ENCODE measurements at regions not wholly inside any gene's neighbourhood (a gene's known extent, or its start where the extent isn't known, plus 50 kb on each side); places are given as distances from the start of the nearest gene placed in this dataset.

DNA sequence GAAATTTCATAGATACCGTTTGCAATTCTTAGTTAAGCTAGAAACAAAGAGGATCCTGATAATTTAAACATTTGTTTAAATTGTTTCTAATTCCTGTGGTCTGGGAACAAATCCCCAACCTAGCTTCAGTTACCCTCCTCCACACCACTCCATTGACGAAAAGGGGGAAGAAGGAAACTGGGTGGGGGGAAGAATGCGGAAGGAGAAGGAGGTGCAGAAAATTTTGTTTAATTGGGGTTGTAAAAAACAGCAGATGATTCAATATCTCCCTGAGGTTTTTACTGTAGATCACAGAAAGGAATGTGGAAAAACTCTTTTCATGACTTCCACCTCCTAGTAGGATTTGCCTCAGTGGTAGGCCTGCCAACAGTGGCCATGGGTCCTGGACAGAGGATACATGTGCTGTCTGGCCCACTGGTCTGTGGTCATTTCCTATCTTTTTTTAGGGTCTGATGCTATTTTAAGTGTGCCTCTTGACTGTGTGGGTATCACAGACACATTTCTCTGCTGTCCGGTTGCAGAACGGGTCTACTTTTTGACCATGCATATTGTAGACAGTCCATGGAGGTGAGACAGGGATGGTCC, 122.9 kb upstream of the PCED1B start:
- TF ChIP-seq CTCF (conservative IDR thresholded peaks at IDR 0.05) = no peak
- no peak for TF ChIP-seq EZH2 (IDR thresholded peaks at IDR 0.05; ENCODE audit: low read depth)
